ENCODE measurements at regions not wholly inside any gene's neighbourhood (a gene's known extent, or its start where the extent isn't known, plus 50 kb on each side); places are given as distances from the start of the nearest gene placed in this dataset.

DNA sequence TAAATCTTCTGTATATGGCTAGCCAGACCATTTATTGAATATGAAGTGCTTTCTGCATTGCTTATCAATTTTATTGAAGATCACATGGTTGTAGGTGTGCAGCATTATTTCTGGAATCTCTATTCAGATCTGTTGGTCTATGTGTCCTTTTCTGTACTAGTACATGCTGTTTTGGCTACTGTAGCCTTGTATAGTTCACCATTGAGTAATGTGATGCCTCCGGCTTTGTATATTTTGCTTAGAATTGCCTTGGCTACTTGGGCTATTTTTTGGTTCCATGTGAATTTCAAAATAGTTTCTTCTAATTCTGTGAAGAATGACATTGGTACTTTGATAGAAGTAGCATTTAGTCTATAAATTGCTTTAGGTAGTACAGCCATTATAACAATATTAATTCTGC is 1187.2 kb downstream of the XPNPEP1 start:
- H3K23me2 ChIP-seq (ENCODE audit: low read depth, low read length), result no peaks in the 10 kb centered on the region
- no peak for DNase-seq (ENCODE audit: low read depth in 1 of 2, low spot score in 2 of 2)
- ChIA-PET POLR2A (ENCODE audit: partially characterized antibody) (no interaction called here), CTCF (ENCODE audit: partially characterized antibody) (no interaction called here)
- no peaks in the 10 kb centered on the region for H3K79me2 ChIP-seq (ENCODE audit: control insufficient read depth in 1 of 2, insufficient read depth in 2 of 2, low read length in 2 of 2)
- H3K4ac ChIP-seq (replicated peaks; ENCODE audit: insufficient read length, low read depth, low read length), result no peak overlapping the region
- no peak overlapping the region for H4K8ac ChIP-seq (ENCODE audit: extremely low read depth, insufficient read depth, low read length)
- no peak overlapping the region for H2BK20ac ChIP-seq (ENCODE audit: low read length)
- no peak overlapping the region for H4K91ac ChIP-seq (replicated peaks; ENCODE audit: insufficient read length, low read length)
- no peaks in the 10 kb centered on the region for H4K20me1 ChIP-seq (replicated peaks in 1 of 2; ENCODE audit: control insufficient read depth in 1 of 2, insufficient read depth in 2 of 2, low read length in 2 of 2)
- no peak overlapping the region for H2BK15ac ChIP-seq (ENCODE audit: low read length)
- no peaks in the 10 kb centered on the region for H3K4me1 ChIP-seq (replicated peaks in 1 of 4; ENCODE audit: control insufficient read depth in 3 of 4, insufficient read depth in 4 of 4, low read length in 3 of 4)
- no peak for FAIRE-seq
- H3K4me2 ChIP-seq (ENCODE audit: insufficient read depth in 1 of 2, low read depth in 2 of 2, low read length in 2 of 2), result no peak overlapping the region
- 0 out of 4 replicates have a peak, but pooled peaks cover 0 to 3% of the 10 kb centered on the region in 2 experiments for H3K9me3 ChIP-seq (ENCODE audit: insufficient read depth in 2 of 2, low read depth in 1 of 2, low read length in 1 of 2)
- TF ChIP-seq CEBPB (IDR thresholded peaks at IDR 0.05; ENCODE audit: low read depth, low read length) (no peak), FOSL1 (IDR thresholded peaks at IDR 0.05; ENCODE audit: insufficient read depth, low read depth, low read length) (no peak), TCF12 (IDR thresholded peaks at IDR 0.05; ENCODE audit: low read depth, low read length) (no peak), POLR2A (IDR thresholded peaks at IDR 0.05; ENCODE audit: control extremely low read depth in 1 of 2, low read depth in 2 of 2, low read length in 2 of 2) (no peak), CBX5 (IDR thresholded peaks at IDR 0.05; ENCODE audit: low read depth, low read length) (no peak), MAFK (IDR thresholded peaks at IDR 0.05; ENCODE audit: low read depth, low read length) (no peak), CTBP2 (IDR thresholded peaks at IDR 0.05; ENCODE audit: borderline replicate concordance, insufficient read depth, insufficient read length, low read length) (no peak), POLR2AphosphoS5 (IDR thresholded peaks at IDR 0.05; ENCODE audit: low read depth, low read length) (no peak), TAF1 (IDR thresholded peaks at IDR 0.05; ENCODE audit: low read depth, low read length) (no peak)
- TF ChIP-seq, protein P1, sequence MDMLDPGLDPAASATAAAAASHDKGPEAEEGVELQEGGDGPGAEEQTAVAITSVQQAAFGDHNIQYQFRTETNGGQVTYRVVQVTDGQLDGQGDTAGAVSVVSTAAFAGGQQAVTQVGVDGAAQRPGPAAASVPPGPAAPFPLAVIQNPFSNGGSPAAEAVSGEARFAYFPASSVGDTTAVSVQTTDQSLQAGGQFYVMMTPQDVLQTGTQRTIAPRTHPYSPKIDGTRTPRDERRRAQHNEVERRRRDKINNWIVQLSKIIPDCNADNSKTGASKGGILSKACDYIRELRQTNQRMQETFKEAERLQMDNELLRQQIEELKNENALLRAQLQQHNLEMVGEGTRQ (IDR thresholded peaks at IDR 0.05; ENCODE audit: low read length), result no peak
- TF ChIP-seq, protein P2, sequence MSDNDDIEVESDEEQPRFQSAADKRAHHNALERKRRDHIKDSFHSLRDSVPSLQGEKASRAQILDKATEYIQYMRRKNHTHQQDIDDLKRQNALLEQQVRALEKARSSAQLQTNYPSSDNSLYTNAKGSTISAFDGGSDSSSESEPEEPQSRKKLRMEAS (IDR thresholded peaks at IDR 0.05), result no peak
- TF ChIP-seq, protein P3, sequence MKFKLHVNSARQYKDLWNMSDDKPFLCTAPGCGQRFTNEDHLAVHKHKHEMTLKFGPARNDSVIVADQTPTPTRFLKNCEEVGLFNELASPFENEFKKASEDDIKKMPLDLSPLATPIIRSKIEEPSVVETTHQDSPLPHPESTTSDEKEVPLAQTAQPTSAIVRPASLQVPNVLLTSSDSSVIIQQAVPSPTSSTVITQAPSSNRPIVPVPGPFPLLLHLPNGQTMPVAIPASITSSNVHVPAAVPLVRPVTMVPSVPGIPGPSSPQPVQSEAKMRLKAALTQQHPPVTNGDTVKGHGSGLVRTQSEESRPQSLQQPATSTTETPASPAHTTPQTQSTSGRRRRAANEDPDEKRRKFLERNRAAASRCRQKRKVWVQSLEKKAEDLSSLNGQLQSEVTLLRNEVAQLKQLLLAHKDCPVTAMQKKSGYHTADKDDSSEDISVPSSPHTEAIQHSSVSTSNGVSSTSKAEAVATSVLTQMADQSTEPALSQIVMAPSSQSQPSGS (IDR thresholded peaks at IDR 0.05; ENCODE audit: low read length), result no peak
- no peak overlapping the region for H3K9ac ChIP-seq (replicated peaks in 1 of 4; ENCODE audit: extremely low read depth in 1 of 4, low read depth in 3 of 4, low read length in 3 of 4)
- no peak overlapping the region for H3K23ac ChIP-seq (ENCODE audit: insufficient read length)
- no peak overlapping the region for H2BK120ac ChIP-seq (replicated peaks; ENCODE audit: low read depth, low read length)
- no peak overlapping the region for H2BK5ac ChIP-seq (ENCODE audit: low read depth, low read length)
- no peaks in the 10 kb centered on the region for H3K27me3 ChIP-seq (replicated peaks in 1 of 4; ENCODE audit: control insufficient read depth in 3 of 4, extremely low read depth in 1 of 4, insufficient read depth in 3 of 4, low read length in 3 of 4)
- 94% methylated on average over 1 of the region's 1 CpG; no CpG with 5 or more reads in 1 of the 2 experiments for WGBS, 2 experiments (ENCODE audit: extremely low coverage in 1 of 2, insufficient coverage in 1 of 2, insufficient read length in 1 of 2, insufficient replicate concordance in 2 of 2, low coverage in 1 of 2, low lambda C conversion rate in 2 of 2, missing lambda C conversion rate in 1 of 2)
- no peak overlapping the region for H3K4me3 ChIP-seq (ENCODE audit: extremely low read depth in 1 of 4, insufficient read depth in 2 of 4, low read depth in 3 of 4, low read length in 4 of 4)
- no peak overlapping the region for H3K14ac ChIP-seq (ENCODE audit: insufficient read length)
- no peak overlapping the region for H3K18ac ChIP-seq (ENCODE audit: extremely low read depth, low read length)
- H2BK12ac ChIP-seq (ENCODE audit: low read depth, low read length), result no peak overlapping the region
- H3K56ac ChIP-seq (replicated peaks; ENCODE audit: insufficient read length, low read depth, low read length), result no peak overlapping the region
- no peak overlapping the region for H2AK5ac ChIP-seq (ENCODE audit: low read depth, low read length)
- H2AFZ ChIP-seq (ENCODE audit: low read length), result no peak overlapping the region
- no peaks in the 10 kb centered on the region for H3K79me1 ChIP-seq (ENCODE audit: low read depth, low read length)
- no peaks in the 10 kb centered on the region for H3K36me3 ChIP-seq (ENCODE audit: control insufficient read depth in 2 of 4, insufficient read depth in 4 of 4, low read length in 3 of 4)
- no peak overlapping the region for H3K27ac ChIP-seq (ENCODE audit: low read depth, low read length)
- no peak overlapping the region for H4K5ac ChIP-seq (ENCODE audit: insufficient read length, low read depth, low read length)
